HEK293 (cell line): ENCODE measurements at regions not wholly inside any gene's neighbourhood (a gene's known extent, or its start where the extent isn't known, plus 50 kb on each side); places are given as distances from the start of the nearest gene placed in this dataset.

Source experiments
- CTCF ChIP-seq: fragments of 450-650 bp; formaldehyde crosslinking; IDR thresholded peaks from 2 replicates; pipeline ENCODE4 v1.5.1; 2016; ENCODE audit warnings: missing biosample characterization, missing genetic modification characterization
- PATZ1 ChIP-seq: fragments of 450-650 bp; formaldehyde crosslinking; IDR thresholded peaks from 2 replicates; pipeline ENCODE4 v1.5.1; 2016; ENCODE audit warnings: missing biosample characterization, missing genetic modification characterization
- ZBTB7A ChIP-seq: fragments of 450-650 bp; formaldehyde crosslinking; IDR thresholded peaks from 2 replicates; pipeline ENCODE4 v1.5.1; 2016; ENCODE audit warnings: low read depth, missing biosample characterization, missing genetic modification characterization
- ZNF629 ChIP-seq: fragments of 450-650 bp; formaldehyde crosslinking; IDR thresholded peaks from 2 replicates; pipeline ENCODE4 v1.5.1; 2017; ENCODE audit warnings: missing biosample characterization, missing genetic modification characterization
- ZXDB ChIP-seq: fragments of 450-650 bp; formaldehyde crosslinking; IDR thresholded peaks from 2 replicates; pipeline ENCODE4 v1.5.1; 2016; ENCODE audit warnings: missing biosample characterization, missing genetic modification characterization

DNA sequence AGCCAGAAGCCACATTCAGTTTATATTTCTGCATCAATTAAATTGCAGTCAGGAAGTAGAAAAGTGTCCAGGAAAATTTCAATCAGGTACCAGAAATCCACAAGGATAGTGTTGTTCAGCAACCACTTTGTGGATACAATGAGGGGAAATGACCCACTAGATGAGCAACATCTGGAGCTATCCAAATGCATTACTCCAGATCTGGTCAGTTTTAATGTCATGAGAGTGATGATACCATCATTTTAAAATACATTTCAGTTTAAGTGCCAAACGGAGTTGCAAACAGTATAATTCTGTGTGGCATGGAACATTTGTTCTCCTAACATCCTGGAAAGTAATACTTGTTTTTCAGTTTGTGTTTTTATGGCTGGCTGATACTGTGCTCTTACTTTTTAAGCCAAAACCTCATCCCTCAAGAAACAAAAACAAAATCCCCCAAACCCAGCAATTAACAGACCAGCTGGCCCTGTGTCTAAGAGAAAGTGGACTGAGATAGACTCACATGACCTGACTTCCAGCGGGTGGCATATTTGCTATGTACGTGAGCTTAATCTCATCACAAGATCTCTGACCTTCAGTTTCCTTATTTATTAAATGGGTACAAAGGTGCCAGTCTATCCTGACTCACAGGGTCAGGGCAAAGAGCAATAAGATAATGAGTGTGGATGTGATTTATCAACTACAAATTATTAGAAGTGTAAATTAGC lies 58.8 kb upstream of the CNKSR3 start:
- TF ChIP-seq ZBTB7A (tag by site-specific recombination): no peak
- TF ChIP-seq PATZ1 (tag by site-specific recombination): no peak
- TF ChIP-seq CTCF (tag by site-specific recombination): no peak
- TF ChIP-seq ZXDB (tag by site-specific recombination): no peak
- TF ChIP-seq ZNF629 (tag by site-specific recombination): no peak
